ENCODE measurements at regions not wholly inside any gene's neighbourhood (a gene's known extent, or its start where the extent isn't known, plus 50 kb on each side); places are given as distances from the start of the nearest gene placed in this dataset.

- TF ChIP-seq CTCF (conservative IDR thresholded peaks at IDR 0.05) (no peak), EZH2 (IDR thresholded peaks at IDR 0.05; ENCODE audit: low read depth) (no peak)
Measured at GRCh38 chr5:33305572-33305971, 135.2 kb upstream of the TARS1 start.
